Fibroblast of skin of left quadriceps (primary cell): ENCODE measurements at regions not wholly inside any gene's neighbourhood (a gene's known extent, or its start where the extent isn't known, plus 50 kb on each side); places are given as distances from the start of the nearest gene placed in this dataset.
"Not testable (repeated sequence)": the region's sequence is repeated elsewhere in the genome, so short reads cannot be mapped to it uniquely, and the experiment has no call there.

Experiments
- DNase-seq, 2 experiments: peaks; one replicate each; pipeline ENCODE4 v3.0.0-alpha.2; 2013; ENCODE audit warnings: low read depth in 2 of 2

GRCh38 chr2:217004656-217005055, 144.8 kb upstream of the TNP1 start:
- DNase-seq, result no peak

- no peak for DNase-seq
These were observed 141.9 kb upstream of the TNP1 start for GRCh38 chr2:217001740-217002139.

GRCh38 chr2:217000406-217000805, 140.5 kb upstream of the TNP1 start:
- DNase-seq, result no peak

GRCh38 chr2:216996279-216996845, 136.5 kb upstream of the TNP1 start:
- DNase-seq, result no peak

DNA sequence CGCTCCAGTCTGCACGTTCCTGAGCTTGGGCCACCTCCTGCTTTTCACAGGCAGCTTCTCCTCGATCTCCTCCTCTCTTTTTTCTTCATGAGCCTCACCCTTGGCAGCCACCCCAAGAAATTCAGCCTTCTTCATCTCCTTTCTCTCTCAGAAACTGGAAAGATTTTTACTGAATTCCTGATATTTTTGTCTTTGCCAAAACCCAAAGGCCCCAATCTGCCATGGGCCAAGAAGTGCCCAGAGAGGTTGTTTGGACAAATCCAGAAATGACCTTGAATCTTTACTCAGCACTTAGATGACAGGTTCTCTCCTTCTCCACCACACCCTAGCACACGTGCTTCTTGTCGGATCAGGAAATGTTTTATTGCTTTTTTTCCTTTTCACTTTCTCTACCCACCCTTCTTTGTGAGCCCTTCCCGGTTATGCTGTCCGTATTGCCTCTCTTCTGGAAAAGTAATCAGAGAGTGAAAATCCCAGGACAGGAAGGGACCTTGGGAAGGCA, 134.5 kb upstream of the TNP1 start:
- no peak for DNase-seq

DNA sequence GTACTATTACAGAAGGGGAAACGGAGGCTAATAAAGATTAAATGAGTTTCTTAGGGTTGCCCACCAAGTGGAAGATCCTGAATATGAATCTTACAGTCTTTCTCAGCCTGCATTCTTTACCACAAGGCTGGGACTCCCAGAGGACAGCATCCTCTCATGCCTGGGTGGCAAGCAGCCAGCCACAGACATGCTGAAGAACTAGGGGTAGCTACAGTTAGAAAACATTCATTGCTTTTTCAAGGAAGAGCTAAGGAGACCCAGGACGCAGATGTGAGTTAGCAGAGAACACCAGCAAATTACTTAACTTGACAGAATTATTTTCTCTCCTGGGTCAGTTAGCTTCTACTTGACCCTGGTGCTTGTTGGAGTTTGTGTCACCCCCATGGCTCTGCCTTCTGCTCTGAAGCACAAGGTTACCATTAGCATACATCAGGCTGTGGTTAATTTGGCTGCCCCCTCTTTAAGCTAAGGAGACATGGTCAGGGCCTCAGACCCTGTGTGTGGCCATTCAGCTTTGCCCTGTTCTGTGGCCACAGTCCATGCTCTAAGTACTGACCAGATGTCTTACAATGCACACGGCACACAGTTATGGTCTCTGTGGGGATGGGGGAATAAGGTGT, 132.3 kb upstream of the TNP1 start:
- peak in 1 of 2 experiments; percentile 27 for DNase-seq

- DNase-seq, result peak; percentile 28 to 44
These were observed 131.7 kb upstream of the TNP1 start for GRCh38 chr2:216991563-216991962.

DNA sequence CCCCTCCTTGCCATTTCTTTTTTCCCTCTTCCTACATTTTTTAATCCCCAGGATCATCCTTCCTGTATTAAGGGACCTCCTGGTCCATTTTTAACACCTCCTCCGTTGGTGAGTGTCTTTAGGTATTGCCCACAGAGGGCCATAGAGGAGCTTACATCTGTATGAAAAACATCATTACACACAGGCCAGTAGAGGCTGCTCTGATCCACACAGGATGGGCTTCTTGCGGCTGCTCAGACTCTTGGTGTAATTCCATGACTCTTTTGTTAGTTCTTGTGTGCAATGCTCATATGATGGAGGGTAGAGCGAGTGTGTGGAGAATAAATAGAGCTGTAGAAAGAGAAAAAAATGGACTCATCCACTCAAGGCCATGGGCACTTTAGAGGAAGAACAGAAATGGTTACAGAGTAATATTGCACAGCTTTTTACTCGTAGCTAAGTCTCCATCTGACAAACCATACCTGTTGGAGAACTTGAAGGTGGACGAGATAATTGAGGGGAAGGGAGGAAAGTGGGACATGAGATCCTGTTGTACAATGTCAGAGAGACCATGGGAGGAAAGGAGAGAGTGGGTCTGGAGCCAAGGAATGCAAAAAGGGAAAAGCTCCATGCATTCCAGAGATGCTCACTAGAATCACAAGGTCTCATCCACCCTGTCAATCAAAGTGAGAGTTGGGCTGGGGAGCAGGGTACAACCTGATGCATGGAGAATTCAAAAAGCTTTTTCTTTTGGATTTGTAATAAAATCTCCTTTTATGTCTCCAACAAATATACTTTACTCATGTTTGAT, 129.7 kb upstream of the TNP1 start:
- DNase-seq, result peak in 1 of 2 experiments; percentile 10

DNA sequence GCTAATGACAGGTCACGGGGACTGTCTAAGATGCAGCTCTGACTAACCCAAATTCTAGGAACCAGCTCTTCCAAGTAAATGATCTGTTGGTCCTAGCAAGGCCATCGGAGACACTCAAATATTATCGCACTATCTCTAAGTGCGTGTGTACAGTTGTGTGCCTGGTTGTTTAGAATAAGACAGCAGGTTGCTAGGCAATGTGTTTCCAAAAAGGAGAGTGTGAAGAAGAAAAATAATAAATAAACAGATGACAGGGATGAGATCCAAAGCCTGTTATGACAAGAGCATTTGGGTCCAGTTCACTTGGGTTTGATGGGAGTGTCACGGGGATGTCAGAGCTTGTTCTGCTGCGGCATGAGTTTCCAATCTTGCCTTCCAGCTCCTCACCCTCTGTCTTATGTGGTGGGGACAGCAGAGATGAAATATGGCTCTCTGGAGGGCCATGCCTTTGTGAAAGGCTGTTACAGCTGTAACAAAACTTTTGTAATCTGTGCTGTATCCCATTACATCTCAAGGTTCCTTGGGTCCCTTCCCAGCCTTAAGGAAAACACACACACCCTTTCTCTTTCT, 127.5 kb upstream of the TNP1 start:
- DNase-seq, result peak in 1 of 2 experiments; percentile 23

- no peak for DNase-seq
These were observed 125.8 kb upstream of the TNP1 start for GRCh38 chr2:216985658-216986141.

- DNase-seq, result no peak
These were observed 125.1 kb upstream of the TNP1 start for GRCh38 chr2:216984937-216985336.

GRCh38 chr2:216981951-216982350, 122.1 kb upstream of the TNP1 start:
- not testable (repeated sequence) for DNase-seq

GRCh38 chr2:216980510-216980909, 120.6 kb upstream of the TNP1 start:
- not testable (repeated sequence) for DNase-seq

- DNase-seq, result no peak
These were observed 114.7 kb upstream of the TNP1 start for GRCh38 chr2:216974321-216975302.

- DNase-seq, result no peak
These were observed 111.7 kb upstream of the TNP1 start for GRCh38 chr2:216971593-216971992.

GRCh38 chr2:216970359-216970915, 110.6 kb upstream of the TNP1 start:
- DNase-seq, result no peak

GRCh38 chr2:216967889-216968288, 108.0 kb upstream of the TNP1 start:
- no peak for DNase-seq

GRCh38 chr2:216960671-216961268, 100.9 kb upstream of the TNP1 start:
- DNase-seq, result no peak

GRCh38 chr2:216959433-216959832, 99.6 kb upstream of the TNP1 start:
- DNase-seq, result no peak

- DNase-seq, result no peak
These were observed 97.1 kb upstream of the TNP1 start for GRCh38 chr2:216956820-216957493.
